ENCODE measurements at regions not wholly inside any gene's neighbourhood (a gene's known extent, or its start where the extent isn't known, plus 50 kb on each side); places are given as distances from the start of the nearest gene placed in this dataset.
"Not testable (repeated sequence)": the region's sequence is repeated elsewhere in the genome, so short reads cannot be mapped to it uniquely, and the experiment has no call there.

GRCh38 chr1:90396917-90397316 lies 320.2 kb downstream of the BARHL2 start:
- DNase-seq: no peak

DNA sequence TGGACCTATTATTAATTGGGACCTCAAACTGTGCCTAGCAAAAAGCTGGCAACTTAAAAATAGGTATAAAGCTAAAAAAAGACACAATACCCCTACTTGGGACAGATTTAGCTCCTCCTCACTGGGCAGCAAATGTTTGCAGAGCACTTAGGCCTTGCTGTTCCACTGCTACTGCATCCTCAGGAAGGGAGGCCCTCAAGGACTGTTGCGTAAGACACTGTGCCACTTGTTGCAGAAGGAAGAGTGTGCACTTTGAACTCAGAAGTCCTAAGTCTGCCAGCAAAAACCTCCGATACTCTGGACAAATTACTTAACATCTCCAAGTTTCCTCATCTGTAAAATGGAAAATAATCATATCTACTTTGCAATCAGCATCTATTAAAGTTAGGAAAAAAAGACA lies 322.9 kb downstream of the BARHL2 start:
- no peak for DNase-seq

GRCh38 chr1:90393025-90393424 lies 324.1 kb downstream of the BARHL2 start:
- no peak for DNase-seq

DNA sequence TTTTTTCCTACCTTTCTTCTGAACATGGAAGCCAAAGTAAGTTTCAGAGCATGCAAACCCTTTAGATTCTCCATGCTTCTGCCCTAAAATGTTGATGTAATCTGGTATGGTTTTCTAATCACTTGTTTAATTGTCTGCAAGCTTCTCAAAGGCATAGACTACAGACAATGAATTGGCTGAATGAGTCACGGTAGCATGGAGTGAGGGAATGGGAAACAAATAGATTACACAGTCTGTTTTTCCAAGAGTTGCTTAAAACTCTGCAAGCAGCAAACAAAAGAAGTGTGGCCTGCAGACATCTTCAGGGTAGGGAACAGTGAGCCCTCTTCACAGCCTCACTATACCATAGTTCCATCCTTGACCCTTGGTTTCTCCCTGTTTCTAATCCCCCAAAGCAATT lies 326.0 kb downstream of the BARHL2 start:
- DNase-seq: no peak

GRCh38 chr1:90387805-90388204 lies 329.3 kb downstream of the BARHL2 start:
- DNase-seq: no peak

DNA sequence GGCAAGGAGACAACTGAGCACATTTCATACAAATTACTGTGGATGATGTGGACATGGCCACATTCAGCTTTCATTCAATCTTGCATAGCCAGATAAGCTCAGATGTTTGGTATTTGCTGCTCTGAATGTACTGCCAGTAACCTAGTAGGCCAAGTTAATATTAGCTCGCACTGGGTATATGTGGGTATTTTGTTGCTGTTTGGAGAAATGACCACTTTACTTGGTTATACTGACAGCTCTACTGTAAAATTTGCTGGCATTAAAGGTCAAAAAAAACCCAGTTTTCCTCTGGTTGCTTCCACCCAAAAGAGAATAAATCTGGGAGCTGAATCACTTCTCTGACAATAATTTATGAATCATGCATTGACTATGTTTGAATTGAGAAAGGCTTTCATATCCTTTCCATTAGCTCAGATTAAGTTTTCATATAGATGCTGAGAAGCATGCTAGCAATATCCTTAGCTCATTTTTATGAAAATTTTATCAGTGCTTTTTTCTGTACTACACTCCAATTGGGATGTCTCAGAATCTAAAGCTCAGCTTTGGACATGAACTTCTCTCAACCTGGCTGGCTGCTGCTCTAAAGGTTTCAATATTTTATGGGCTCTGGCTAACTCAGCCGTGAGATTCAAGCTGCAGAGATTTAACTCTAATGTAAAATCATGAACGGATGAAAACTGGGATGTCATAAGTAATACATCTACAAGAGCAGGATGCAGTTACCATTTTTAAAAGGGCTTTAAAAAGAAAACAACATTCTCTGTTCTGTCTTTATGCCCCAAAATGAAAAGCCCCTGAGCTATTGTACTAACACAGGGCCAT lies 330.0 kb downstream of the BARHL2 start:
- DNase-seq: no peak

DNA sequence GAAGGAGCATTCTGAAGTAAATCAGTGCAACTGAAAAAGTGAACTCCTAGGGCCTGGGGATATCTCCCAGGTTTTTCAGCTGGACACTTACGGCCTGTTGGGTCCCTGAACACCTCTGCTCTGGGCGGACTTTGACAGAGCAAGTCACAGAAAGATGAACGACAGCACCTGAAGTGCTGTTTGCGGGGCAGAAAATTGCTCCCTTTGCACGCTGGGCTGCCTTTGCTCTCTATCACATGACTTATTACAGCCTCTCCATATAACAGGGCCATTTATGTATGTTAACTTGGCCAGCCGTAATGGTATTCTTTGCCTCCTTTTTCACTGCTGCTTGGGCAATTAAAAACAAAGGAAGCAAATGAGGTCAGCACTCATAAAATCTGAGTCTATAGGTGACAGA lies 332.9 kb downstream of the BARHL2 start:
- DNase-seq: no peak

DNA sequence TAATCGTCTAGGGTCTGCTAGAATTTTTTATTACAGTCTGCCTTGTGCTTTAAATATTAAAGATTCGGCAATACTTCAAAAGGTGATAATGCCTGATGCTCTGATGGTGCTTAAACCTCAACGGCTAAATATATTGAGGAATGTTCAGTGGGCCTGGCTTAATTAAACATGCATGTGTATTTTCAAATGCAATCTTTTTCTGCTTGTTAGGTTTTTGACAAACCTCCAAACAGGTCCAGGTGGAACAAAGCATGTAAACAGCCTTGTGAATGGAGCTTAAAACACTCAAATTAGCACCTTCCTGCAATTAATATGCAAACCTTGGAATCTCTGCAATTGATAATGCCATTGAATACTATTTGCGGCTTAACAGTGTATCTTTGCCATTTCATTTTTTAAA lies 334.9 kb downstream of the BARHL2 start:
- DNase-seq: no peak

DNA sequence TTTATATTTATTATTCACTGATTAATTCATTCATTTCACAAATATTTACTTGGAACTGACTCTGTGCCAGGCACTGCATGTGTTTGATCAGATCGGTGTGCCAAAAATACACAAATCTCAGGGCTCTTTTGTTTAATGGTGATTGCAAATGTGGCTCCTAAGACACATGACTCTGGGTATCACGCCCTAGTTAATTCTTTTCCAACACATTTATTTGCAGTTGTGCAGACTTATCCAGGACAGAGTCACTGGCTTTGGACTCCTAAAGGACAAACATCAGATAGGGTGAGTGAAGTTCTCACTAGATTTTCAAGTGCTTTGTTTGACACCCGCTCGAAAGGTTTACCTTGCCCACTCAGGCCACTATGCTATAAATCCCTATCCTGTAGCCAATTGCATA lies 335.5 kb downstream of the BARHL2 start:
- DNase-seq: no peak

- DNase-seq: no peak
These were observed 345.7 kb downstream of the BARHL2 start for GRCh38 chr1:90371448-90371813.

GRCh38 chr1:90370686-90371447 lies 346.2 kb downstream of the BARHL2 start:
- DNase-seq: no peak

GRCh38 chr1:90362163-90362562 lies 354.9 kb downstream of the BARHL2 start:
- no peak for DNase-seq

GRCh38 chr1:90361026-90361425 lies 356.1 kb downstream of the BARHL2 start:
- DNase-seq: no peak

DNA sequence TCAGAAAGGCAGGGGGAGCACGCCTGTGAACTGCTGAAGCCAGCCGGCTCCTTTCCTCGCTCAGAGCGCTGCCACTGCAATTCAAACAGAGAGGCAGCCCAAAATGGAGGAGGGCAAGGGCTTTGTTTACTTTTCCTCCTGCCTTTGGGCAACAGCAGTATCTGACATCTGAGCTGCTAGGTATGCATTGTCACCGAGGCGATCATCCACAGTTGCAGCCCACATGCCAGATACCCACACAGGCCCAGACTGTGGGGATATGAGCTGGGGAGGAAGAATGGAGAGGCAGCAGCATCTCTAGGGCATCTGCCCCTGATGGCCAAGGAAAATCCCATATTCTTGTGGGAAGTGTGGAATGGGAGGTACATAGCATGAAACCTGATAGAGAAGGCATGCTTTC lies 357.1 kb downstream of the BARHL2 start:
- DNase-seq: no peak

DNA sequence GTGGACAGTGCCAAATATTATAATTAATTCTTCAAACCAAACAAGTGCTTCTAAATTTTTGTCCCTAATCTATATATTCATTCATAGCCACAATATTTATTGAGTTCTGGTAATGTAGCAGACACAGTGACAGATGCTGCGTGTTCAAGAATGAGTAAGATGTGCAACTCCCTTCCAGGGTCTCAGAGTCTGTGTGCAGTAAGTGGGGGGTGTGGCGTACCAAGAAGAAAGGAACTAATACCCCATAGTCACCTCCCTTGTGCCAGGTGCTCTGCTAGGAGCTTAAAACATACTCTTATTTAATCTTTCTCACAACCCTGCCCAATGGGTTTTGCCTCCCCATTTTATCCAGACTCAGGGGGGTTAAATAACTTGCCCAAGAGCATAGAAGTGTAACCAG lies 358.7 kb downstream of the BARHL2 start:
- no peak for DNase-seq

- DNase-seq: no peak
These were observed 359.1 kb downstream of the BARHL2 start for GRCh38 chr1:90357995-90358394.

GRCh38 chr1:90356991-90357390 lies 360.1 kb downstream of the BARHL2 start:
- no peak for DNase-seq

- no peak for DNase-seq
These were observed 361.0 kb downstream of the BARHL2 start for GRCh38 chr1:90356101-90356500.

DNA sequence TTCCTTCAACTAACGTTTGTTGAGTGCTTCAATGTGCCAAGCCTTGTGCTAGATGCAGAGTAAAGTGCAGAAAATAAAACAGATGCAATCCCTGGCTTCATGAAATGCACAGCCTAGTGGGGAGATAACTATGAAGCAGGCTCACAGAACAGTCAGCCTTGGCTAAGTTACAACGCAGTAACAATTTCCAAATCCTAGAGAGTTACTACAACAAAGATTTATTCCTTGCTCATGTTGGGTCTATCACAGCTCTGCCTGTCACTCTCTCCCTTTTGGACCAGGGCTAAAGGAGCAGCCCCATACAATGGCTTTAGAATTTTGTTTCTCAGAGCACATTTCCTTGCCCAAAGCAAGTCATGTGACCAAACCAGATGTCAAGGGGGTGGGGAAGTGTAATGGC lies 359.8 kb downstream of the ZNF326 start:
- DNase-seq: no peak

DNA sequence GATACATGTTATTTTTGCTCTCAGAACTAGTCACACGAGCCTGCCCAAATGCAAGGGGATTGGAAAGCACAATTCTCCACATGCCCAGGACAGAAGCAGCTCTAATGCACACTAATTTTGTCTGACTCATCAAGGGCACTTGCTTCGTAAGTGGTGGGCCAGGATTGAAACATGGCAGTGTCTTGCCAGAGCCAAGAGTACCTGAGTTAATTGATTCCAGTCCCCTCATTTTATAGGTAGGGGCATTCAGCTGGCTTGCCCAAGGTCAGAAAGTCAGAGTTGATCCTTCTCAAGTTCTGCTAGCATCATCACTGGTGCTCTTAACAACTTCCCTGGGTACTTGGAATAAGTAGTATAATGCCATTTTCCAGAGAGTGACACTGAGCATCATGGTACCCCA lies 356.1 kb downstream of the ZNF326 start:
- DNase-seq: no peak

DNA sequence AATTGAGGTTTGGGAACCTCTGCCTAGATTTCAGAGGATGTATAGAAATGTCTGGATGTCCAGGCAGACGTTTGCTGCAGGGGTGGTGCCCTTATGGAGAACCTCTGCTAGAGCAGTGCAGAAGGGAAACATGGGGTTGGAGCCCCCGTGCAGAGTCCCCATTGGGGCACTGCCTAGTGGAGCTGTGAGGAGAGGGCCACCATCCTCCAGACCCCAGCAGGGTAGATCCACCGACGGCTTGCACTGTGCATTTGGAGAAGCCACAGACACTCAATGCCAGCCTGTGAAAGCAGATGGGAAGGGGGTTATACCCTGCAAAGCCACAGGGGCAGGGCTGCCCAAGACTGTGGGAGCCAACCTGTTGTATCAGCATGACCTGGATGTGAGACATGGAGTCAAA lies 354.6 kb downstream of the ZNF326 start:
- DNase-seq: no peak

DNA sequence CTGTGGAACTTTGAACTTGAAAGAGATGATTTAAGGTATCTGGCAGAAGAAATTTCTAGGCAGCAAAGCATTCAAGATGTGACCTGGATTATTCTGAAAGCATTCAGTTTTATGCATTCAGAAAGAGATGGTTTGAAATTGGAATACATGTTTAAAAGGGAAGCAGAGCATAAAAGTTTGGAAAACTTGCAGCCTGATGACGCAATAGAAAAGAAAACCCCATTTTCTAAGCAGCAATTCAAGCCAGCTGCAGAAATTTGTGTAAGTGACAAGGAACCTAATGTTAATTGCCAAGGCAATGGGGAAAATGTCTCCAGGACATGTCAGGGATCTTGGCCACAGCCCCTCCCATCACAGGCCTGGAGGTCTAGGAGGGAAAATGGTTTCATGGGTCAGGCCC lies 354.0 kb downstream of the ZNF326 start:
- DNase-seq: no peak

GRCh38 chr1:90348459-90348858 lies 353.5 kb downstream of the ZNF326 start:
- not testable (repeated sequence) for DNase-seq

- no peak for DNase-seq
These were observed 352.5 kb downstream of the ZNF326 start for GRCh38 chr1:90347366-90347765.

GRCh38 chr1:90346757-90347156 lies 351.8 kb downstream of the ZNF326 start:
- DNase-seq: no peak

Data from NCI-H1694 treated with DMSO at 0.1 percent for 48 hours (cell line).